ENCODE measurements at regions not wholly inside any gene's neighbourhood (a gene's known extent, or its start where the extent isn't known, plus 50 kb on each side); places are given as distances from the start of the nearest gene placed in this dataset.

DNA sequence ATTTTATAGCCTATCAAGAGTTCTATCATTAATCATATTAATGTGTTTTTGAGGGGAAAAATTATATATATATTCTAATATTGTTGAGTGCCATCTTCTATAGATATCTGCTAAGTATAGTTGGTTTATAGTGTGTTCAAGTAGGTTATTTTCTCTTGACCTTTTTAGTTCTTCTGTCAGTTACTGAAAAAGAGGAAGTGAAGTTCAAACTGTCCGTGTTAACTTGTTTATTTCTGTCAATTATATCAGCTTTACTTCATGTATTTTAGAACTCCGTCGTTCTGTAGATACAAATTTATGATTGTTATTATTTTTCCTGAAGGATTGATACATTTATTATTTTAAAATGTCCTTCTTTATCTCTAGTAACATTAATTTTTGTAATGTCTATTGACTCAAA is 1209.1 kb downstream of the CDH12 start:
- no peak overlapping the region for H3K4me3 ChIP-seq
- DNase-seq, result no peak
- no peak overlapping the region for H3K27ac ChIP-seq
- no peaks in the 10 kb centered on the region for H3K27me3 ChIP-seq
- TF ChIP-seq, protein P1, sequence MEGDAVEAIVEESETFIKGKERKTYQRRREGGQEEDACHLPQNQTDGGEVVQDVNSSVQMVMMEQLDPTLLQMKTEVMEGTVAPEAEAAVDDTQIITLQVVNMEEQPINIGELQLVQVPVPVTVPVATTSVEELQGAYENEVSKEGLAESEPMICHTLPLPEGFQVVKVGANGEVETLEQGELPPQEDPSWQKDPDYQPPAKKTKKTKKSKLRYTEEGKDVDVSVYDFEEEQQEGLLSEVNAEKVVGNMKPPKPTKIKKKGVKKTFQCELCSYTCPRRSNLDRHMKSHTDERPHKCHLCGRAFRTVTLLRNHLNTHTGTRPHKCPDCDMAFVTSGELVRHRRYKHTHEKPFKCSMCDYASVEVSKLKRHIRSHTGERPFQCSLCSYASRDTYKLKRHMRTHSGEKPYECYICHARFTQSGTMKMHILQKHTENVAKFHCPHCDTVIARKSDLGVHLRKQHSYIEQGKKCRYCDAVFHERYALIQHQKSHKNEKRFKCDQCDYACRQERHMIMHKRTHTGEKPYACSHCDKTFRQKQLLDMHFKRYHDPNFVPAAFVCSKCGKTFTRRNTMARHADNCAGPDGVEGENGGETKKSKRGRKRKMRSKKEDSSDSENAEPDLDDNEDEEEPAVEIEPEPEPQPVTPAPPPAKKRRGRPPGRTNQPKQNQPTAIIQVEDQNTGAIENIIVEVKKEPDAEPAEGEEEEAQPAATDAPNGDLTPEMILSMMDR (IDR thresholded peaks at IDR 0.05), result no peak
- 40 to 59% methylated on average over 3 of the region's 3 CpGs for WGBS, 2 donors
- H3K36me3 ChIP-seq, result no peaks in the 10 kb centered on the region
- peaks cover 0 to 2% (median 0%) of the 10 kb centered on the region in 4 donors for H3K9me3 ChIP-seq
- FAIRE-seq, result no peak
- intact Hi-C loops (cut with DNase I), result no loop called here
- no peak for ATAC-seq
- H3K4me1 ChIP-seq, result no peaks in the 10 kb centered on the region

DNA sequence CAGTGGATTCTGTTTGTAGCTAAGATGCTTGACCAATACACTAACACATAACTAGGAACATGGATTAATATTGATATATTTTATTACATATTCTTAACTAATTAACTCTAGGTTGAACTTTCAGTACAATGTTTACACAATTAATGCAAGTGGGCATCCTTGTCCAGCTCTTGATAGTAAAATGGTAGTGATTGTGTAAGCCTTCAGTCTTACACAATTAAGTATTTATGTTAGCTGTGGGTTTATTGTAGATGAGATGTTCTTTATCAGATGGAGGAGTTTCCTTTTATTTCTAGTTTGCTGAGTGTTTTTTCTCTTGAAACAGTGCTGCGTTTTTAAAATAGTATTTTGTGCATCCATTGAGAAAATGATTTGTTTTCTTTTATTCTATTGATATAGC is 1210.8 kb downstream of the CDH12 start:
- Histone ChIP-seq H3K4me1 (no peaks in the 10 kb centered on the region), H3K36me3 (no peaks in the 10 kb centered on the region), H3K27ac (no peak overlapping the region), H3K27me3 (no peaks in the 10 kb centered on the region), H3K4me3 (no peak overlapping the region), H3K9me3 (peaks cover 0 to 2% (median 0%) of the 10 kb centered on the region in 4 donors)
- no peak for ATAC-seq
- intact Hi-C loops (cut with DNase I), result no loop called here
- no peak for DNase-seq
- TF ChIP-seq, protein P1 (IDR thresholded peaks at IDR 0.05), result no peak
- WGBS, 2 donors, result 51 to 60% methylated on average over 1 of the region's 1 CpG
- no peak for FAIRE-seq

DNA sequence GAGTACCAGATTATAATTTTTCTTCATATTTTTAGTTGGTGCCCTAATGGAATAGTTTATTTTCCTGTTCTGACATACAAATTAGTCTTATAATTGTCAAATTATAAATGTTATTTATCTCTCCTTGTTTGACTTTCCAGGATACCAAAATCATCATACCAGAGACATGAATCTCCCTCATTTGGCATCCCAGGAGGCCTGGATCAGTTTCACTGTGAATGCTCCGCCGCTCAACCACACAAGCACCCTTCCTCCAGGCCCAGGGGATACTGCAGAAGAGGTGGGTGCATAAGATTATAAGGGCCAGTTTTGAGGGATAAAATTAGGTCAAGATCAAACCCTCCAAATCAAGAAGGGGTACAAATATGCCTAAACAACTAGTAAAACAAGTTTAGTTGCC is 1229.3 kb downstream of the CDH12 start:
- H3K4me1 ChIP-seq, result no peaks in the 10 kb centered on the region
- no peak for ATAC-seq

DNA sequence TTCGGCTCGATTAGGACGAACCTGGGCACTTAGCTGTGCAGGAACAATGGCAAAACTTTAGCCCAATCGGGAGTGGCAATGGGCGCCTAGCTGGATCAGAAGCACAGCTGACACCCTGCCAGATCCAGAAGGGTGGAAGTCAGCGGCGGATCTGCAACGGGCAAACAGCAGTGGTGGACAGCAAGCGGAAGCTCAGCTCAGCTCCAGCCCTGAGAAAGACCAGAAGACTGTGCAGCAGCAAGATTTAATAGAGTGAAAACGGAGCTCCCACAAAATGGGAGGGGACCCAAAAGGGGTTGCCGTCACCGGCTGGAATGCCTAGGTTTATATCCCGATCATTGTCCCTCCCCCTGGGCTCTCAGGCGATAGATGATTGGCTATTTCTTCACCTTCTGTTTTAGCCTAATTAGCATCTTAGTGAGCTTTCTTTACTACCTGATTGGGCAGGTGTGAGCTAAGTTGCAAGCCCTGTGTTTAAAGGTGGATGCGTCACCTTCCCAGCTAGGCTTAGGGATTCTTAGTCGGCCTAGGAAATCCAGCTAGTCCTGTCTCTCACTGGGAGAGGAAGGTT is 1237.9 kb downstream of the CDH12 start:
- 75 to 87% methylated on average over 16 of the region's 16 CpGs for WGBS, 2 donors
- no peaks in the 10 kb centered on the region for H3K36me3 ChIP-seq

More for the DNA sequence above, 1229.3 kb downstream of the CDH12 start:
- DNase-seq (no peak), FAIRE-seq (no peak)
- WGBS, 2 donors, result 93 to 95% methylated on average over 2 of the region's 2 CpGs
- H3K4me3 ChIP-seq, result no peak overlapping the region
- no peak overlapping the region for H3K27ac ChIP-seq
- H3K36me3 ChIP-seq, result no peaks in the 10 kb centered on the region
- TF ChIP-seq, protein P1 (IDR thresholded peaks at IDR 0.05), result no peak
- intact Hi-C loops (cut with DNase I), result no loop called here
- no peaks in the 10 kb centered on the region for H3K9me3 ChIP-seq
- H3K27me3 ChIP-seq, result no peaks in the 10 kb centered on the region

DNA sequence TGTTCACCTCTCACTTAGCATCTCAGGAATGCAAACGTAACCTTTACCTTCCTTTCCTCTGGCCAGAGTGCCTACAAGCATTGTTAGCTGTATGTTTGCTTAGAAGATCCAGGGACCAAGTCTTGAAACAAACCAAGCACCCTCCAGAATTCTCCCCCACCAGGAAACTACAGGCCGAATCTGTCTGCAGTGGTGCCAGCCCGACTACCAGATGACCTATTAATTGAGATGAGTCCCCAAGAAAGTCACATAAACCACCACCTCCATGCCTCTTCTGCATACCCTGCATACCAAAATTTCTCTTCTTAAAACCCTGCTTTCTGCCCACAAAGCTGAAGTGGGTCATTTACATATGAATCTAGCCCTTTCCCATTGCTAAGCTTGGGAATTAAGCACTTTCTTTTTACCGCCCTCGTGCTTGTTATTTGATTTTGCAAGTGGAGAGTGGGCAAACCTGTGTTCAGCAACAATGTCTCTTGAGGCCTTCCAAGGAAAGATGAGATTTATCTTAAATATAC is 1239.1 kb downstream of the CDH12 start:
- no peaks in the 10 kb centered on the region for H3K4me1 ChIP-seq
- H3K9me3 ChIP-seq, result no peaks in the 10 kb centered on the region
- intact Hi-C loops (cut with DNase I), result no loop called here
- TF ChIP-seq, protein P1 (IDR thresholded peaks at IDR 0.05), result no peak
- no peak overlapping the region for H3K4me3 ChIP-seq
- H3K27ac ChIP-seq, result no peak overlapping the region
- FAIRE-seq (no peak), DNase-seq (no peak), ATAC-seq (no peak)
- 45 to 50% methylated on average over 5 of the region's 5 CpGs for WGBS, 2 donors
- H3K36me3 ChIP-seq, result no peaks in the 10 kb centered on the region
- H3K27me3 ChIP-seq, result no peaks in the 10 kb centered on the region

More for the DNA sequence above, 1237.9 kb downstream of the CDH12 start:
- Histone ChIP-seq H3K9me3 (no peaks in the 10 kb centered on the region), H3K4me3 (no peak overlapping the region), H3K4me1 (no peaks in the 10 kb centered on the region), H3K27ac (no peak overlapping the region), H3K27me3 (no peaks in the 10 kb centered on the region)
- FAIRE-seq, result no peak
- DNase-seq, result no peak
- intact Hi-C loops (cut with DNase I), result no loop called here
- no peak for ATAC-seq
- TF ChIP-seq, protein P1 (IDR thresholded peaks at IDR 0.05), result no peak
